ENCODE measurements at regions not wholly inside any gene's neighbourhood (a gene's known extent, or its start where the extent isn't known, plus 50 kb on each side); places are given as distances from the start of the nearest gene placed in this dataset.
"Not testable (repeated sequence)": the region's sequence is repeated elsewhere in the genome, so short reads cannot be mapped to it uniquely, and the experiment has no call there.

- DNase-seq (ENCODE audit: low read depth in 4 of 4, low spot score in 3 of 4), result no peak
These were observed 220.9 kb downstream of the BUB3 start for GRCh38 chr10:123375097-123375496.

- DNase-seq (ENCODE audit: low read depth in 4 of 4, low spot score in 3 of 4), result no peak
These were observed 221.5 kb downstream of the BUB3 start for GRCh38 chr10:123375738-123376137.

- DNase-seq (ENCODE audit: low read depth in 4 of 4, low spot score in 3 of 4), result no peak
These were observed 223.7 kb downstream of the BUB3 start for GRCh38 chr10:123377883-123378282.

GRCh38 chr10:123378302-123378701, 224.1 kb downstream of the BUB3 start:
- no peak for DNase-seq (ENCODE audit: low read depth in 4 of 4, low spot score in 3 of 4)

GRCh38 chr10:123379156-123379555, 225.0 kb downstream of the BUB3 start:
- DNase-seq (ENCODE audit: low read depth in 4 of 4, low spot score in 3 of 4), result no peak

- DNase-seq (ENCODE audit: low read depth in 4 of 4, low spot score in 3 of 4), result no peak
These were observed 226.4 kb downstream of the BUB3 start for GRCh38 chr10:123380491-123381085.

GRCh38 chr10:123381224-123381623, 227.0 kb downstream of the BUB3 start:
- DNase-seq (ENCODE audit: low read depth in 4 of 4, low spot score in 3 of 4), result no peak

- DNase-seq (ENCODE audit: low read depth in 4 of 4, low spot score in 3 of 4), result no peak
These were observed 228.3 kb downstream of the BUB3 start for GRCh38 chr10:123382491-123382890.

- no peak for DNase-seq (ENCODE audit: low read depth in 4 of 4, low spot score in 3 of 4)
These were observed 231.4 kb downstream of the BUB3 start for GRCh38 chr10:123385508-123386080.

GRCh38 chr10:123389520-123389919, 235.3 kb downstream of the BUB3 start:
- no peak for DNase-seq (ENCODE audit: low read depth in 4 of 4, low spot score in 3 of 4)

- no peak for DNase-seq (ENCODE audit: low read depth in 4 of 4, low spot score in 3 of 4)
These were observed 236.1 kb downstream of the BUB3 start for GRCh38 chr10:123390332-123390731.

- DNase-seq (ENCODE audit: low read depth in 4 of 4, low spot score in 3 of 4), result no peak
These were observed 236.7 kb downstream of the BUB3 start for GRCh38 chr10:123390874-123391273.

GRCh38 chr10:123391275-123392028, 237.2 kb downstream of the BUB3 start:
- DNase-seq (ENCODE audit: low read depth in 4 of 4, low spot score in 3 of 4), result no peak

- DNase-seq (ENCODE audit: low read depth in 4 of 4, low spot score in 3 of 4), result no peak
These were observed 238.2 kb downstream of the BUB3 start for GRCh38 chr10:123392182-123392963.

GRCh38 chr10:123393170-123393569, 239.0 kb downstream of the BUB3 start:
- DNase-seq (ENCODE audit: low read depth in 4 of 4, low spot score in 3 of 4), result no peak

GRCh38 chr10:123394382-123394781, 240.2 kb downstream of the BUB3 start:
- DNase-seq (ENCODE audit: low read depth in 4 of 4, low spot score in 3 of 4), result no peak

- DNase-seq (ENCODE audit: low read depth in 4 of 4, low spot score in 3 of 4), result not testable (repeated sequence)
These were observed 241.0 kb downstream of the BUB3 start for GRCh38 chr10:123395234-123395633.

- DNase-seq (ENCODE audit: low read depth in 4 of 4, low spot score in 3 of 4), result no peak
These were observed 241.7 kb downstream of the BUB3 start for GRCh38 chr10:123395906-123396305.

GRCh38 chr10:123398180-123398591, 244.0 kb downstream of the BUB3 start:
- DNase-seq (ENCODE audit: low read depth in 4 of 4, low spot score in 3 of 4), result no peak

GRCh38 chr10:123398756-123399155, 244.6 kb downstream of the BUB3 start:
- DNase-seq (ENCODE audit: low read depth in 4 of 4, low spot score in 3 of 4), result no peak

GRCh38 chr10:123399276-123399839, 245.2 kb downstream of the BUB3 start:
- no peak for DNase-seq (ENCODE audit: low read depth in 4 of 4, low spot score in 3 of 4)

Measured in right renal pelvis (tissue), 4 donors.